Lower leg skin (tissue), 3 donors: ENCODE measurements at regions not wholly inside any gene's neighbourhood (a gene's known extent, or its start where the extent isn't known, plus 50 kb on each side); places are given as distances from the start of the nearest gene placed in this dataset.

Experiments
- CTCF ChIP-seq, 3 donors: fragments of 450-650 bp; IDR thresholded peaks; one replicate each; pipeline ENCODE4 v1.5.1; 2016; ENCODE audit warnings: antibody characterized with exemption in 3 of 3, mild to moderate bottlenecking in 3 of 3, moderate library complexity in 2 of 3
- POLR2A ChIP-seq, 2 donors: fragments of 450-650 bp; IDR thresholded peaks; one replicate each; pipeline ENCODE4 v1.6.1; 2016 to 2017; ENCODE audit warnings: antibody characterized with exemption in 2 of 2, mild to moderate bottlenecking in 1 of 2, moderate library complexity in 1 of 2

- no peak for TF ChIP-seq CTCF (IDR thresholded peaks at IDR 0.05)
- TF ChIP-seq POLR2A (IDR thresholded peaks at IDR 0.05), result no peak
These were observed 329.5 kb downstream of the TPBG start for GRCh38 chr6:82693094-82693493.
